HL-60/S4 treated with retinoic acid at 250 ng/mL for 4 days and 3 days (cell line): ENCODE measurements at regions not wholly inside any gene's neighbourhood (a gene's known extent, or its start where the extent isn't known, plus 50 kb on each side); places are given as distances from the start of the nearest gene placed in this dataset.
"Not testable (repeated sequence)": the region's sequence is repeated elsewhere in the genome, so short reads cannot be mapped to it uniquely, and the experiment has no call there.

Experiments used
- in situ Hi-C: fragments of 300-500 bp; cut with MboI; formaldehyde crosslinking; loops from 2 replicates; pipeline ENCODE4 v1.7.0; 2022; ENCODE audit warnings: low sequenced_read_pairs

- in situ Hi-C loops: no loop called here
Observed at GRCh38 chr16:64088838-64089237, 1033.0 kb downstream of the CDH11 start.

GRCh38 chr16:64085296-64085695, 1036.6 kb downstream of the CDH11 start:
- in situ Hi-C loops: no loop called here

GRCh38 chr16:64084706-64085105, 1037.2 kb downstream of the CDH11 start:
- in situ Hi-C loops: no loop called here

- in situ Hi-C loops: no loop called here
Observed at GRCh38 chr16:64083428-64084129, 1038.3 kb downstream of the CDH11 start.

- in situ Hi-C loops: no loop called here
Observed at GRCh38 chr16:64077242-64077641, 1044.6 kb downstream of the CDH11 start.

GRCh38 chr16:64074706-64075105, 1047.2 kb downstream of the CDH11 start:
- in situ Hi-C loops: no loop called here

- in situ Hi-C loops: not testable (repeated sequence)
Observed at GRCh38 chr16:64072131-64072730, 1049.6 kb downstream of the CDH11 start.

- in situ Hi-C loops: no loop called here
Observed at GRCh38 chr16:64065523-64065922, 1056.3 kb downstream of the CDH11 start.

- in situ Hi-C loops: no loop called here
Observed at GRCh38 chr16:64061621-64062020, 1060.2 kb downstream of the CDH11 start.

- in situ Hi-C loops: no loop called here
Observed at GRCh38 chr16:64060631-64061030, 1061.2 kb downstream of the CDH11 start.

- in situ Hi-C loops: no loop called here
Observed at GRCh38 chr16:64058685-64059084, 1063.2 kb downstream of the CDH11 start.

- in situ Hi-C loops: no loop called here
Observed at GRCh38 chr16:64051824-64052223, 1070.0 kb downstream of the CDH11 start.

- in situ Hi-C loops: no loop called here
Observed at GRCh38 chr16:64047878-64048277, 1074.0 kb downstream of the CDH11 start.

GRCh38 chr16:64047207-64047606, 1074.7 kb downstream of the CDH11 start:
- in situ Hi-C loops: no loop called here

GRCh38 chr16:64035337-64035736, 1086.5 kb downstream of the CDH11 start:
- in situ Hi-C loops: no loop called here

GRCh38 chr16:64019339-64019738, 1102.5 kb downstream of the CDH11 start:
- in situ Hi-C loops: no loop called here

- in situ Hi-C loops: no loop called here
Observed at GRCh38 chr16:64017796-64018195, 1104.1 kb downstream of the CDH11 start.

- in situ Hi-C loops: no loop called here
Observed at GRCh38 chr16:64013856-64014255, 1108.0 kb downstream of the CDH11 start.

- in situ Hi-C loops: no loop called here
Observed at GRCh38 chr16:64012166-64012565, 1109.7 kb downstream of the CDH11 start.

- in situ Hi-C loops: no loop called here
Observed at GRCh38 chr16:64011650-64012049, 1110.2 kb downstream of the CDH11 start.

GRCh38 chr16:64008131-64008530, 1113.7 kb downstream of the CDH11 start:
- in situ Hi-C loops: no loop called here

GRCh38 chr16:64004116-64004515, 1117.7 kb downstream of the CDH11 start:
- in situ Hi-C loops: no loop called here

- in situ Hi-C loops: no loop called here
Observed at GRCh38 chr16:63995025-63995424, 1126.8 kb downstream of the CDH11 start.
